ENCODE measurements at regions not wholly inside any gene's neighbourhood (a gene's known extent, or its start where the extent isn't known, plus 50 kb on each side); places are given as distances from the start of the nearest gene placed in this dataset.

GRCh38 chr2:239836021-239836765 lies 188.9 kb downstream of the NDUFA10 start:
- Histone ChIP-seq H3K36me3 (ENCODE audit: control insufficient read depth, insufficient read depth, low read length) (no peaks in the 10 kb centered on the region), H3K27ac (ENCODE audit: insufficient read depth, low read length) (no peak overlapping the region), H4K20me1 (ENCODE audit: control insufficient read depth, extremely low read depth, insufficient read depth, low read length) (no peaks in the 10 kb centered on the region), H3K27me3 (ENCODE audit: control insufficient read depth, insufficient read depth, low read length) (no peaks in the 10 kb centered on the region), H3K4me1 (ENCODE audit: control insufficient read depth, extremely low read depth, insufficient read depth, low read length) (no peaks in the 10 kb centered on the region), H3K4me2 (ENCODE audit: extremely low read depth, insufficient read depth, low read length) (no peak overlapping the region), H3K9me3 (ENCODE audit: control insufficient read depth, insufficient read depth, low read depth, low read length) (no peaks in the 10 kb centered on the region), H2AFZ (ENCODE audit: low read length) (no peak overlapping the region), H3K4me3 (replicated peaks in 1 of 4; ENCODE audit: control extremely low read depth in 1 of 4, insufficient read depth in 1 of 4, low read depth in 3 of 4, low read length in 4 of 4) (no peak overlapping the region), H3K79me2 (ENCODE audit: control insufficient read depth, insufficient read depth, low read length) (no peaks in the 10 kb centered on the region), H3K9ac (ENCODE audit: insufficient read depth, low read length) (no peak overlapping the region)
- no peak for DNase-seq (ENCODE audit: low read depth in 2 of 2)
- TF ChIP-seq, protein P1, sequence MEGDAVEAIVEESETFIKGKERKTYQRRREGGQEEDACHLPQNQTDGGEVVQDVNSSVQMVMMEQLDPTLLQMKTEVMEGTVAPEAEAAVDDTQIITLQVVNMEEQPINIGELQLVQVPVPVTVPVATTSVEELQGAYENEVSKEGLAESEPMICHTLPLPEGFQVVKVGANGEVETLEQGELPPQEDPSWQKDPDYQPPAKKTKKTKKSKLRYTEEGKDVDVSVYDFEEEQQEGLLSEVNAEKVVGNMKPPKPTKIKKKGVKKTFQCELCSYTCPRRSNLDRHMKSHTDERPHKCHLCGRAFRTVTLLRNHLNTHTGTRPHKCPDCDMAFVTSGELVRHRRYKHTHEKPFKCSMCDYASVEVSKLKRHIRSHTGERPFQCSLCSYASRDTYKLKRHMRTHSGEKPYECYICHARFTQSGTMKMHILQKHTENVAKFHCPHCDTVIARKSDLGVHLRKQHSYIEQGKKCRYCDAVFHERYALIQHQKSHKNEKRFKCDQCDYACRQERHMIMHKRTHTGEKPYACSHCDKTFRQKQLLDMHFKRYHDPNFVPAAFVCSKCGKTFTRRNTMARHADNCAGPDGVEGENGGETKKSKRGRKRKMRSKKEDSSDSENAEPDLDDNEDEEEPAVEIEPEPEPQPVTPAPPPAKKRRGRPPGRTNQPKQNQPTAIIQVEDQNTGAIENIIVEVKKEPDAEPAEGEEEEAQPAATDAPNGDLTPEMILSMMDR (conservative IDR thresholded peaks at IDR 0.05 in 1 of 2, IDR thresholded peaks at IDR 0.05 in 1 of 2; ENCODE audit: low read depth in 1 of 2, low read length in 2 of 2) = no peak
- no peak for TF ChIP-seq EZH2 (IDR thresholded peaks at IDR 0.05; ENCODE audit: low read length, missing control alignments)

- Histone ChIP-seq H3K4me1 (ENCODE audit: control insufficient read depth, extremely low read depth, insufficient read depth, low read length) (no peaks in the 10 kb centered on the region), H4K20me1 (ENCODE audit: control insufficient read depth, extremely low read depth, insufficient read depth, low read length) (no peaks in the 10 kb centered on the region), H3K79me2 (ENCODE audit: control insufficient read depth, insufficient read depth, low read length) (no peaks in the 10 kb centered on the region), H2AFZ (ENCODE audit: low read length) (no peak overlapping the region), H3K9me3 (ENCODE audit: control insufficient read depth, insufficient read depth, low read depth, low read length) (no peaks in the 10 kb centered on the region), H3K4me2 (ENCODE audit: extremely low read depth, insufficient read depth, low read length) (no peak overlapping the region), H3K9ac (ENCODE audit: insufficient read depth, low read length) (no peak overlapping the region), H3K27ac (ENCODE audit: insufficient read depth, low read length) (no peak overlapping the region), H3K36me3 (ENCODE audit: control insufficient read depth, insufficient read depth, low read length) (no peaks in the 10 kb centered on the region), H3K4me3 (replicated peaks in 1 of 4; ENCODE audit: control extremely low read depth in 1 of 4, insufficient read depth in 1 of 4, low read depth in 3 of 4, low read length in 4 of 4) (no peak overlapping the region), H3K27me3 (ENCODE audit: control insufficient read depth, insufficient read depth, low read length) (no peaks in the 10 kb centered on the region)
- TF ChIP-seq EZH2 (IDR thresholded peaks at IDR 0.05; ENCODE audit: low read length, missing control alignments) = no peak
- TF ChIP-seq, protein P1 (conservative IDR thresholded peaks at IDR 0.05 in 1 of 2, IDR thresholded peaks at IDR 0.05 in 1 of 2; ENCODE audit: low read depth in 1 of 2, low read length in 2 of 2) = no peak
- no peak for DNase-seq (ENCODE audit: low read depth in 2 of 2)
These were observed 190.1 kb downstream of the NDUFA10 start for GRCh38 chr2:239835056-239835455.

GRCh38 chr2:239834143-239834542 lies 191.0 kb downstream of the NDUFA10 start:
- Histone ChIP-seq H3K4me3 (replicated peaks in 1 of 4; ENCODE audit: control extremely low read depth in 1 of 4, insufficient read depth in 1 of 4, low read depth in 3 of 4, low read length in 4 of 4) (no peak overlapping the region), H2AFZ (ENCODE audit: low read length) (no peak overlapping the region), H3K79me2 (ENCODE audit: control insufficient read depth, insufficient read depth, low read length) (no peaks in the 10 kb centered on the region), H3K4me1 (ENCODE audit: control insufficient read depth, extremely low read depth, insufficient read depth, low read length) (no peaks in the 10 kb centered on the region), H3K9ac (ENCODE audit: insufficient read depth, low read length) (no peak overlapping the region), H3K27me3 (ENCODE audit: control insufficient read depth, insufficient read depth, low read length) (no peaks in the 10 kb centered on the region), H3K36me3 (ENCODE audit: control insufficient read depth, insufficient read depth, low read length) (no peaks in the 10 kb centered on the region), H3K4me2 (ENCODE audit: extremely low read depth, insufficient read depth, low read length) (no peak overlapping the region), H3K9me3 (ENCODE audit: control insufficient read depth, insufficient read depth, low read depth, low read length) (no peaks in the 10 kb centered on the region), H3K27ac (ENCODE audit: insufficient read depth, low read length) (no peak overlapping the region), H4K20me1 (ENCODE audit: control insufficient read depth, extremely low read depth, insufficient read depth, low read length) (no peaks in the 10 kb centered on the region)
- DNase-seq (ENCODE audit: low read depth in 2 of 2) = no peak
- TF ChIP-seq, protein P1 (conservative IDR thresholded peaks at IDR 0.05 in 1 of 2, IDR thresholded peaks at IDR 0.05 in 1 of 2; ENCODE audit: low read depth in 1 of 2, low read length in 2 of 2) = no peak
- TF ChIP-seq EZH2 (IDR thresholded peaks at IDR 0.05; ENCODE audit: low read length, missing control alignments) = no peak
